Trophoblast cell (in vitro differentiated cells and primary cell): ENCODE measurements at regions not wholly inside any gene's neighbourhood (a gene's known extent, or its start where the extent isn't known, plus 50 kb on each side); places are given as distances from the start of the nearest gene placed in this dataset.
A peak's percentile ranks its signal among the peaks of the same experiment; 100 is the strongest.

Experiments
- DNase-seq, 2 donors: peaks; one replicate each; pipeline ENCODE4 v3.0.0-alpha.2; 2016
- H2AFZ ChIP-seq: 2 replicates; pipeline ENCODE4 v1.6.1; 2013; ENCODE audit warnings: low read length, moderate library complexity, mild to moderate bottlenecking; ENCODE audit not compliant: insufficient read depth, poor library complexity
- H2AK5ac ChIP-seq: 2 replicates; pipeline ENCODE4 v1.6.1; 2013; ENCODE audit warnings: mild to moderate bottlenecking, low read length
- H2BK120ac ChIP-seq: 2 replicates; pipeline ENCODE4 v1.6.1; 2013; ENCODE audit warnings: low read length, mild to moderate bottlenecking, moderate library complexity; ENCODE audit not compliant: insufficient read depth, poor library complexity
- H2BK12ac ChIP-seq: 2 replicates; pipeline ENCODE4 v1.6.1; 2013; ENCODE audit warnings: mild to moderate bottlenecking, low read length, moderate library complexity
- H2BK5ac ChIP-seq: 2 replicates; pipeline ENCODE4 v1.6.1; 2013; ENCODE audit warnings: low read length, low read depth, moderate library complexity, mild to moderate bottlenecking; ENCODE audit not compliant: poor library complexity
- H3K14ac ChIP-seq: 2 replicates; pipeline ENCODE4 v1.6.1; 2013; ENCODE audit warnings: mild to moderate bottlenecking, low read length
- H3K18ac ChIP-seq: 2 replicates; pipeline ENCODE4 v1.6.1; 2013; ENCODE audit warnings: mild to moderate bottlenecking, low read length
- H3K23ac ChIP-seq: 2 replicates; pipeline ENCODE4 v1.6.1; 2013; ENCODE audit warnings: low read length
- H3K27ac ChIP-seq: 2 replicates; pipeline ENCODE4 v1.5.1; 2013; ENCODE audit warnings: low read depth, mild to moderate bottlenecking, inconsistent platforms, low read length, moderate library complexity
- H3K27me3 ChIP-seq: 2 replicates; pipeline ENCODE4 v1.6.1; 2013; ENCODE audit warnings: inconsistent platforms, mild to moderate bottlenecking, low read length, moderate library complexity; ENCODE audit not compliant: insufficient read depth
- H3K36me3 ChIP-seq, 2 experiments: 1 replicate in 1 of 2; 2 replicates in 1 of 2; pipeline ENCODE4 v1.6.1; 2013; ENCODE audit warnings: low read length in 2 of 2, mild to moderate bottlenecking in 2 of 2, moderate library complexity in 1 of 2; ENCODE audit not compliant: insufficient read depth in 2 of 2, control insufficient read depth in 1 of 2
- H3K4ac ChIP-seq: 2 replicates; pipeline ENCODE4 v1.6.1; 2013; ENCODE audit warnings: low read depth, mild to moderate bottlenecking, low read length, moderate library complexity
- H3K4me1 ChIP-seq, 2 experiments: 1 replicate in 1 of 2; 2 replicates in 1 of 2; pipeline ENCODE4 v1.6.1; 2013; ENCODE audit warnings: low read length in 2 of 2, mild to moderate bottlenecking in 2 of 2, moderate library complexity in 1 of 2; ENCODE audit not compliant: insufficient read depth in 2 of 2, control insufficient read depth in 1 of 2
- H3K4me2 ChIP-seq: 2 replicates; pipeline ENCODE4 v1.6.1; 2013; ENCODE audit warnings: inconsistent platforms, mild to moderate bottlenecking, low read length, moderate library complexity
- H3K4me3 ChIP-seq: 2 replicates; pipeline ENCODE4 v1.5.1; 2013; ENCODE audit warnings: mild to moderate bottlenecking, low read depth, low read length, inconsistent platforms
- H3K79me1 ChIP-seq: one replicate; pipeline ENCODE4 v1.6.1; 2013; ENCODE audit warnings: low read length
- H3K79me2 ChIP-seq: 2 replicates; pipeline ENCODE4 v1.6.1; 2013; ENCODE audit warnings: low read length, mild to moderate bottlenecking; ENCODE audit not compliant: control insufficient read depth, insufficient read depth, poor library complexity
- H3K9ac ChIP-seq: 2 replicates; pipeline ENCODE4 v1.6.1; 2013; ENCODE audit warnings: mild to moderate bottlenecking, low read length
- H3K9me3 ChIP-seq: 2 replicates; pipeline ENCODE4 v1.6.1; 2013; ENCODE audit warnings: low read depth, mild to moderate bottlenecking, control low read depth, inconsistent platforms, low read length; ENCODE audit not compliant: insufficient read depth
- H4K12ac ChIP-seq: 2 replicates; pipeline ENCODE4 v1.6.1; 2013; ENCODE audit warnings: low read depth, mild to moderate bottlenecking, low read length, moderate library complexity
- H4K8ac ChIP-seq: 2 replicates; pipeline ENCODE4 v1.6.1; 2013; ENCODE audit warnings: low read depth, mild to moderate bottlenecking, low read length, moderate library complexity
- H4K91ac ChIP-seq: one replicate; pipeline ENCODE4 v1.6.1; 2013; ENCODE audit warnings: low read depth, mild to moderate bottlenecking, low read length, moderate library complexity
- WGBS: extraction: QIAGEN DNeasy Blood & Tissue Kit; methylation state at CpG from one replicate; pipeline ENCODE4 v1.1.7; 2013; ENCODE audit warnings: missing lambda C conversion rate; ENCODE audit not compliant: insufficient read length, insufficient coverage; ENCODE audit errors: extremely low coverage; 5-methylcytosine and 5-hydroxymethylcytosine counted together

GRCh38 chr21:33121715-33122475, 52.0 kb downstream of the OLIG1 start:
- Histone ChIP-seq H3K4me3 (no peak overlapping the region), H3K79me1 (no peaks in the 10 kb centered on the region), H4K91ac (no peak overlapping the region), H2BK12ac (no peak overlapping the region), H3K36me3 (no peaks in the 10 kb centered on the region), H3K79me2 (no peaks in the 10 kb centered on the region), H3K14ac (no peak overlapping the region), H3K23ac (no peak overlapping the region), H2BK120ac (no peak overlapping the region), H3K9ac (no peak overlapping the region), H2AK5ac (no peak overlapping the region), H4K12ac (no peak overlapping the region), H3K4me1 (no peaks in the 10 kb centered on the region), H2BK5ac (no peak overlapping the region), H3K27ac (no peak overlapping the region), H2AFZ (no peak overlapping the region), H3K18ac (no peak overlapping the region), H3K4ac (no peak overlapping the region), H4K8ac (no peak overlapping the region), H3K4me2 (no peak overlapping the region), H3K27me3 (no peaks in the 10 kb centered on the region), H3K9me3 (no peaks in the 10 kb centered on the region)
- WGBS = no CpG with 5 or more reads among the region's 13 CpGs
- DNase-seq = peak in 1 of 2 donors; percentile 27

- H3K14ac ChIP-seq = no peak overlapping the region
- H2AK5ac ChIP-seq = no peak overlapping the region
- no peaks in the 10 kb centered on the region for H3K4me1 ChIP-seq
- no peak overlapping the region for H2BK5ac ChIP-seq
- H3K79me2 ChIP-seq = no peaks in the 10 kb centered on the region
- H3K18ac ChIP-seq = no peak overlapping the region
- no peak overlapping the region for H3K27ac ChIP-seq
- H3K36me3 ChIP-seq = no peaks in the 10 kb centered on the region
- H4K12ac ChIP-seq = no peak overlapping the region
- H3K9me3 ChIP-seq = no peaks in the 10 kb centered on the region
- no peaks in the 10 kb centered on the region for H3K27me3 ChIP-seq
- H3K79me1 ChIP-seq = no peaks in the 10 kb centered on the region
- no peak overlapping the region for H3K9ac ChIP-seq
- H3K4me2 ChIP-seq = no peak overlapping the region
- no peak for DNase-seq
- H3K4ac ChIP-seq = no peak overlapping the region
- no peak overlapping the region for H4K91ac ChIP-seq
- no peak overlapping the region for H3K4me3 ChIP-seq
- no peak overlapping the region for H3K23ac ChIP-seq
- no peak overlapping the region for H2BK12ac ChIP-seq
- H2BK120ac ChIP-seq = no peak overlapping the region
- WGBS = no CpG with 5 or more reads among the region's 6 CpGs
- no peak overlapping the region for H4K8ac ChIP-seq
- no peak overlapping the region for H2AFZ ChIP-seq
These were observed 52.6 kb downstream of the OLIG1 start for GRCh38 chr21:33122507-33122906.

DNA sequence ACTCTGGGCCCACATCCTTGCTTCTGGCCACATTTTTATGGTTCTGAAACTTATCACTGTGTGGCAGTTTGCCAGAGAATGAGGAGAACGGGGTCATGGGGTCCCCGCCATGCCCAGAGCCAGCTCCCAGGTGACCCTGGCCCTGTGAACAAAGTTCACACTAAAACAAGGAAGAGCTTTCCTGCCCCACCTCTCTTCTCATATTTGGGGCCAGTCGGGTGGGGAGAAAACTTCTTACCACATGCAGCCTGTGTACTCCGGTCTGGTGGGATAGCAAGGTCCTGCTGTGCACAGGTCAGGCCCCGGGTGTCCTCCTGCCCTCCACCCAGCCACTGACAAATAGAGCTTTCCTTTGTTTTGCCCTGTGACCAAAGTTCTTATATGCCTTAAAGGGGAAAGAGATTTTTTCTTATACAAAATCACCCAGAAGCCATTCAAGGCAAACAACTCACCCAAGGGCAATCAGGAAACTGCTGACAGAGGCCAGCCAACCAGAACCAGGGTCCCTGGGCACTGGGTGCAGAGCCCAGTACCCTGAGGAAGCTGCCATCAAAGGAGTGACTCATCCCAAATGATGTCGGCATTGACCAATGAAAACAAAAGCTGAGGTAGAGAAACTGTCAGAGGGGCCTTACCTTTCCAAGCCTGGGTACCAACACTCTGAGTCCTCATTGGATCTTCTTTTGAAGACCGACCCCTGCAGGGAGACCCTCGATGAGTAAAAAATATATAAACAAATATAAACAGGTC, 53.6 kb downstream of the OLIG1 start:
- H3K23ac ChIP-seq = no peak overlapping the region
- H2BK5ac ChIP-seq = no peak overlapping the region
- no peak overlapping the region for H3K9ac ChIP-seq
- H3K4me3 ChIP-seq = no peak overlapping the region
- no peak for DNase-seq
- no peak overlapping the region for H2BK120ac ChIP-seq
- no peak overlapping the region for H2AK5ac ChIP-seq
- H3K4me2 ChIP-seq = no peak overlapping the region
- H4K91ac ChIP-seq = no peak overlapping the region
- no peak overlapping the region for H2AFZ ChIP-seq
- no peak overlapping the region for H4K12ac ChIP-seq
- H2BK12ac ChIP-seq = no peak overlapping the region
- no peak overlapping the region for H3K18ac ChIP-seq
- H3K14ac ChIP-seq = no peak overlapping the region
- no peak overlapping the region for H4K8ac ChIP-seq
- H3K79me1 ChIP-seq = no peaks in the 10 kb centered on the region
- H3K4me1 ChIP-seq = no peaks in the 10 kb centered on the region
- no peaks in the 10 kb centered on the region for H3K27me3 ChIP-seq
- H3K4ac ChIP-seq = no peak overlapping the region
- no peaks in the 10 kb centered on the region for H3K36me3 ChIP-seq
- no peaks in the 10 kb centered on the region for H3K9me3 ChIP-seq
- WGBS = no CpG with 5 or more reads among the region's 8 CpGs
- H3K79me2 ChIP-seq = no peaks in the 10 kb centered on the region
- H3K27ac ChIP-seq = no peak overlapping the region

GRCh38 chr21:33124889-33125288, 54.9 kb downstream of the OLIG1 start:
- H3K23ac ChIP-seq = no peak overlapping the region
- no CpG with 5 or more reads among the region's 7 CpGs for WGBS

More at GRCh38 chr21:33124889-33125288, 54.9 kb downstream of the OLIG1 start:
- H2BK120ac ChIP-seq = no peak overlapping the region
- H3K4me1 ChIP-seq = no peaks in the 10 kb centered on the region
- H2BK12ac ChIP-seq = no peak overlapping the region
- no peaks in the 10 kb centered on the region for H3K79me2 ChIP-seq
- H2BK5ac ChIP-seq = no peak overlapping the region
- no peaks in the 10 kb centered on the region for H3K27me3 ChIP-seq
- no peak overlapping the region for H3K9ac ChIP-seq
- no peak overlapping the region for H4K8ac ChIP-seq
- no peak overlapping the region for H3K27ac ChIP-seq
- no peak overlapping the region for H3K14ac ChIP-seq
- no peak overlapping the region for H3K4ac ChIP-seq
- H4K91ac ChIP-seq = no peak overlapping the region
- DNase-seq = no peak
- no peaks in the 10 kb centered on the region for H3K79me1 ChIP-seq
- H4K12ac ChIP-seq = no peak overlapping the region
- H3K9me3 ChIP-seq = no peaks in the 10 kb centered on the region
- H3K36me3 ChIP-seq = no peaks in the 10 kb centered on the region
- no peak overlapping the region for H3K4me3 ChIP-seq
- no peak overlapping the region for H2AK5ac ChIP-seq
- no peak overlapping the region for H2AFZ ChIP-seq
- H3K18ac ChIP-seq = no peak overlapping the region
- H3K4me2 ChIP-seq = no peak overlapping the region
